ENCODE measurements at regions not wholly inside any gene's neighbourhood (a gene's known extent, or its start where the extent isn't known, plus 50 kb on each side); places are given as distances from the start of the nearest gene placed in this dataset.
"Not testable (repeated sequence)": the region's sequence is repeated elsewhere in the genome, so short reads cannot be mapped to it uniquely, and the experiment has no call there.

DNA sequence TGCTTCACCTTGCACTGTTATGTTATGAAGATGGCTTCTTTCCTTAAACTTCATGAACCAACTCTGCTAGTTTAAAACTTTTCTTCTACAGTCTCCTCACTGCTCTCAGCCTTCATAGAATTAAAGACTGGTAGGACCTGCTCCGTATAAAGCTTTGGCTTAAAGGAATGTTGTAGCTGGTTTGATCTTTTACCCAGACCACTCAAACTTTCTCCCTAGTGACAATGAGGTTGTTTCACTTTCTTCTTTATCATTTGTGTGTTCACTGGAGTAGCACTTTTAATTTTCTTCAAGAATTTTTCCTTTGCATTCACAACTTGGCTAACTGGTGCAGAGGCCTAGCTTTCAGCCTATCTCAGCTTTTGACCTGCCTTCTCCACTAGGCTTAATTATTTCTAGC, 316.4 kb upstream of the RNF32 start:
- no peaks in the 10 kb centered on the region for H3K4me1 ChIP-seq (ENCODE audit: insufficient read depth, low read length, poor library complexity, severe bottlenecking)
- TF ChIP-seq CTCF (conservative IDR thresholded peaks at IDR 0.05; ENCODE audit: low read depth, low read length) (no peak), EZH2 (IDR thresholded peaks at IDR 0.05; ENCODE audit: borderline replicate concordance, low read depth, low read length, poor library complexity, severe bottlenecking) (no peak)
- BruUV-seq (replicated peaks): no TSS peak
- CTCF ChIA-PET: no interaction called here
- DNase-seq (ENCODE audit: low spot score): no peak
- H3K9me3 ChIP-seq (ENCODE audit: low read depth, low read length, poor library complexity, severe bottlenecking): no peaks in the 10 kb centered on the region
- no peak overlapping the region for H3K4me3 ChIP-seq (ENCODE audit: low read depth, low read length, poor library complexity, severe bottlenecking)
- intact Hi-C loops (cut with micrococcal nuclease; ENCODE audit: unreplicated experiment): no loop called here
- H3K27me3 ChIP-seq (replicated peaks; ENCODE audit: insufficient read depth, low read depth, low read length, poor library complexity): peaks cover 7% of the 10 kb centered on the region
- POLR2A ChIA-PET (ENCODE audit: low non-redundant PET): no interaction called here
- no peak overlapping the region for H3K27ac ChIP-seq (ENCODE audit: low read depth, low read length, poor library complexity, severe bottlenecking)
- H3K36me3 ChIP-seq (ENCODE audit: insufficient read depth, low read length, poor library complexity, severe bottlenecking): no peaks in the 10 kb centered on the region

GRCh38 chr7:156321430-156321829, 319.1 kb upstream of the RNF32 start:
- H3K9me3 ChIP-seq (ENCODE audit: low read depth, low read length, poor library complexity, severe bottlenecking); H3K27ac ChIP-seq (ENCODE audit: low read depth, low read length, poor library complexity, severe bottlenecking); DNase-seq (ENCODE audit: low spot score); H3K27me3 ChIP-seq (replicated peaks; ENCODE audit: insufficient read depth, low read depth, low read length, poor library complexity); intact Hi-C loops (cut with micrococcal nuclease; ENCODE audit: unreplicated experiment); H3K36me3 ChIP-seq (ENCODE audit: insufficient read depth, low read length, poor library complexity, severe bottlenecking); CTCF ChIA-PET; H3K4me3 ChIP-seq (ENCODE audit: low read depth, low read length, poor library complexity, severe bottlenecking); POLR2A ChIA-PET (ENCODE audit: low non-redundant PET); H3K4me1 ChIP-seq (ENCODE audit: insufficient read depth, low read length, poor library complexity, severe bottlenecking); BruUV-seq (replicated peaks): not testable (repeated sequence)

DNA sequence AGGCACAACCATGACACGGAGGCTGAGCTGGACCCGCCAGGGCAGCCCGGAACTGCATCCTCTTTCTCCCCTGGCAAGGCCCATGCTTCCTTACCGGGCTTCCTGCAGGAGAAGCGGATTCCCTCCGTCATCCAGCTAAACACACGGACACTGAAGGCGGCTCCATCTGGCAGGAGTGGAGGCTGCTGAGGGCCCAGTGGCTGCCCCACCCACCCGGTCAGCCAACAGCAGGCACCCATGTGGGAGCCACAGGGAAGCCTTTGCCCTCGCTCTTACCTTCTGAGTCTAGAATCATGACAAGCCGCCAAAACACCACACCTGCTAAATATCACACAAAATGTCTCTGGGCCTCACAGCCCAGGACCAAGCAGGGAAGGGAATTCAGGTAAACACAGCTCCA, 321.6 kb upstream of the RNF32 start:
- CTCF ChIA-PET: no interaction called here
- Histone ChIP-seq H3K27ac (ENCODE audit: low read depth, low read length, poor library complexity, severe bottlenecking) (no peak overlapping the region), H3K4me3 (ENCODE audit: low read depth, low read length, poor library complexity, severe bottlenecking) (no peak overlapping the region), H3K36me3 (ENCODE audit: insufficient read depth, low read length, poor library complexity, severe bottlenecking) (no peaks in the 10 kb centered on the region), H3K4me1 (ENCODE audit: insufficient read depth, low read length, poor library complexity, severe bottlenecking) (no peaks in the 10 kb centered on the region), H3K9me3 (ENCODE audit: low read depth, low read length, poor library complexity, severe bottlenecking) (no peaks in the 10 kb centered on the region), H3K27me3 (replicated peaks; ENCODE audit: insufficient read depth, low read depth, low read length, poor library complexity) (peaks cover 4% of the 10 kb centered on the region)
- intact Hi-C loops (cut with micrococcal nuclease; ENCODE audit: unreplicated experiment): no loop called here
- no TSS peak for BruUV-seq (replicated peaks)
- POLR2A ChIA-PET (ENCODE audit: low non-redundant PET): no interaction called here
- DNase-seq (ENCODE audit: low spot score): no peak
- TF ChIP-seq EZH2 (IDR thresholded peaks at IDR 0.05; ENCODE audit: borderline replicate concordance, low read depth, low read length, poor library complexity, severe bottlenecking) (no peak), CTCF (conservative IDR thresholded peaks at IDR 0.05; ENCODE audit: low read depth, low read length) (no peak)

- intact Hi-C loops (cut with micrococcal nuclease; ENCODE audit: unreplicated experiment): no loop called here
- Histone ChIP-seq H3K27me3 (replicated peaks; ENCODE audit: insufficient read depth, low read depth, low read length, poor library complexity) (peaks cover 4% of the 10 kb centered on the region), H3K4me1 (ENCODE audit: insufficient read depth, low read length, poor library complexity, severe bottlenecking) (no peaks in the 10 kb centered on the region), H3K4me3 (ENCODE audit: low read depth, low read length, poor library complexity, severe bottlenecking) (no peak overlapping the region), H3K36me3 (ENCODE audit: insufficient read depth, low read length, poor library complexity, severe bottlenecking) (no peaks in the 10 kb centered on the region), H3K9me3 (ENCODE audit: low read depth, low read length, poor library complexity, severe bottlenecking) (no peaks in the 10 kb centered on the region), H3K27ac (ENCODE audit: low read depth, low read length, poor library complexity, severe bottlenecking) (no peak overlapping the region)
- ChIA-PET POLR2A (ENCODE audit: low non-redundant PET) (no interaction called here), CTCF (no interaction called here)
- no TSS peak for BruUV-seq (replicated peaks)
- no peak for TF ChIP-seq CTCF (conservative IDR thresholded peaks at IDR 0.05; ENCODE audit: low read depth, low read length)
- no peak for TF ChIP-seq EZH2 (IDR thresholded peaks at IDR 0.05; ENCODE audit: borderline replicate concordance, low read depth, low read length, poor library complexity, severe bottlenecking)
- no peak for DNase-seq (ENCODE audit: low spot score)
Observed at GRCh38 chr7:156318426-156318825, 322.1 kb upstream of the RNF32 start.
